Left lung (tissue), 4 donors: ENCODE measurements at regions not wholly inside any gene's neighbourhood (a gene's known extent, or its start where the extent isn't known, plus 50 kb on each side); places are given as distances from the start of the nearest gene placed in this dataset.
A peak's percentile ranks its signal among the peaks of the same experiment; 100 is the strongest.
"Not testable (repeated sequence)": the region's sequence is repeated elsewhere in the genome, so short reads cannot be mapped to it uniquely, and the experiment has no call there.

ENCODE experiments used
- ATAC-seq: fragments of 200-7000 bp; cut with Tn5 transposase; one replicate; pipeline ENCODE4 v1.9.1; 2020; ENCODE audit warnings: moderate library complexity
- DNase-seq, 4 donors: peaks; one replicate each; pipeline ENCODE4 v3.0.0-alpha.2; 2013 to 2020
- H3K27ac ChIP-seq, 2 donors: fragments of 200-600 bp; sonication (generic) in 1 of 2; one replicate each; pipeline versions ENCODE4 v1.5.0 to v1.8.0; 2020 to 2021
- H3K27me3 ChIP-seq, 2 donors: fragments of 200-600 bp; sonication (generic) in 1 of 2; one replicate each; pipeline versions ENCODE4 v1.5.0 to v1.8.0; 2020 to 2021
- H3K36me3 ChIP-seq, 2 donors: fragments of 200-600 bp; sonication (generic) in 1 of 2; one replicate each; pipeline versions ENCODE4 v1.5.0 to v1.8.0; 2020 to 2021
- H3K4me1 ChIP-seq, 2 donors: fragments of 200-600 bp; one replicate each; pipeline ENCODE4 v1.8.0; 2021
- H3K4me3 ChIP-seq, 2 donors: fragments of 200-600 bp; sonication (generic) in 1 of 2; one replicate each; pipeline versions ENCODE4 v1.5.0 to v1.8.0; 2020 to 2021; ENCODE audit warnings: mild to moderate bottlenecking in 1 of 2
- H3K9me3 ChIP-seq, 2 donors: fragments of 200-600 bp; sonication (generic) in 1 of 2; one replicate each; pipeline versions ENCODE4 v1.5.0 to v1.8.0; 2020 to 2021
- CTCF ChIP-seq, 2 donors: fragments of 200-600 bp; sonication (generic) in 1 of 2; IDR thresholded peaks; one replicate each; pipeline versions ENCODE4 v1.5.0 to v1.8.0; 2021; ENCODE audit warnings: antibody characterized with exemption in 2 of 2
- intact Hi-C, 2 donors: fragments of 100-400 bp; cut with DNase I; formaldehyde crosslinking; loops; one replicate each; pipeline versions ENCODE4 v1.11.2 to v1.14.2; 2022
- donor health status: DM: no; HTN: yes; CAD: no.
- donor health status: DM: no; HTN: no; CAD: no.

GRCh38 chr21:35191754-35192153 lies 142.7 kb upstream of the RUNX1 start:
- ATAC-seq (no peak), DNase-seq (no peak)
- Histone ChIP-seq H3K4me3 (no peak overlapping the region), H3K27me3 (no peaks in the 10 kb centered on the region), H3K4me1 (no peaks in the 10 kb centered on the region), H3K36me3 (no peaks in the 10 kb centered on the region), H3K27ac (no peak overlapping the region), H3K9me3 (no peaks in the 10 kb centered on the region)
- no peak for TF ChIP-seq CTCF (IDR thresholded peaks at IDR 0.05)
- intact Hi-C loops: no loop called here

- intact Hi-C loops: no loop called here
- no peak for DNase-seq
- Histone ChIP-seq H3K36me3 (no peaks in the 10 kb centered on the region), H3K27ac (no peak overlapping the region), H3K27me3 (no peaks in the 10 kb centered on the region), H3K9me3 (no peaks in the 10 kb centered on the region), H3K4me3 (no peak overlapping the region), H3K4me1 (no peaks in the 10 kb centered on the region)
- ATAC-seq: no peak
- no peak for TF ChIP-seq CTCF (IDR thresholded peaks at IDR 0.05)
Measured at GRCh38 chr21:35191128-35191527, 142.0 kb upstream of the RUNX1 start.

GRCh38 chr21:35190201-35190701 lies 141.1 kb upstream of the RUNX1 start:
- DNase-seq (no peak), ATAC-seq (peak; percentile 45)
- intact Hi-C loops: no loop called here
- Histone ChIP-seq H3K4me3 (no peak overlapping the region), H3K36me3 (no peaks in the 10 kb centered on the region), H3K4me1 (no peaks in the 10 kb centered on the region), H3K27me3 (no peaks in the 10 kb centered on the region), H3K9me3 (no peaks in the 10 kb centered on the region), H3K27ac (peak overlapping the region in 1 of 2 donors; percentile 13)
- TF ChIP-seq CTCF (IDR thresholded peaks at IDR 0.05): no peak

- no peaks in the 10 kb centered on the region for H3K27me3 ChIP-seq
- H3K4me3 ChIP-seq: no peak overlapping the region
- ATAC-seq (peak; percentile 49), DNase-seq (peak in 1 of 4 donors; percentile 9)
- H3K27ac ChIP-seq: peak overlapping the region in 1 of 2 donors; percentile 46
- no peaks in the 10 kb centered on the region for H3K4me1 ChIP-seq
- intact Hi-C loops: no loop called here
- TF ChIP-seq CTCF (IDR thresholded peaks at IDR 0.05): no peak
- H3K9me3 ChIP-seq: no peaks in the 10 kb centered on the region
- no peaks in the 10 kb centered on the region for H3K36me3 ChIP-seq
Measured at GRCh38 chr21:35189077-35189863, 140.2 kb upstream of the RUNX1 start.

- ATAC-seq, H3K27me3 ChIP-seq, intact Hi-C loops, H3K4me1 ChIP-seq, H3K27ac ChIP-seq, H3K9me3 ChIP-seq, DNase-seq, H3K36me3 ChIP-seq, H3K4me3 ChIP-seq: not testable (repeated sequence)
Measured at GRCh38 chr21:35183389-35183788, 134.3 kb upstream of the RUNX1 start.
